HEK293T (cell line): ENCODE measurements at regions not wholly inside any gene's neighbourhood (a gene's known extent, or its start where the extent isn't known, plus 50 kb on each side); places are given as distances from the start of the nearest gene placed in this dataset.

Experiments
- FOXA1 ChIP-seq: fragments of 450-650 bp; IDR thresholded peaks from 2 replicates; pipeline ENCODE4 v1.6.1; 2016; ENCODE audit warnings: mild to moderate bottlenecking
- L3MBTL2 ChIP-seq: fragments of 450-650 bp; conservative IDR thresholded peaks from 2 replicates; pipeline ENCODE4 v1.6.1; 2016; ENCODE audit warnings: mild to moderate bottlenecking
- NFRKB ChIP-seq: fragments of 450-650 bp; IDR thresholded peaks from 2 replicates; pipeline ENCODE4 v1.6.1; 2016; ENCODE audit warnings: mild to moderate bottlenecking, moderate library complexity
- SP1 ChIP-seq: fragments of 450-650 bp; IDR thresholded peaks from 2 replicates; pipeline ENCODE4 v1.6.1; 2017
- TARDBP ChIP-seq: fragments of 450-650 bp; IDR thresholded peaks from 2 replicates; pipeline ENCODE4 v1.6.1; 2016
- ZNF384 ChIP-seq: fragments of 450-650 bp; IDR thresholded peaks from 2 replicates; pipeline ENCODE4 v1.6.1; 2016

GRCh38 chr20:6468423-6469116 is 298.9 kb upstream of the BMP2 start:
- TF ChIP-seq SP1 (no peak), ZNF384 (no peak), FOXA1 (no peak), NFRKB (no peak), L3MBTL2 (no peak), TARDBP (no peak)
